T-helper 2 cell treated with Interferon-gamma antibody and Interleukin-4, amounts not matched to agents 5 μg/mL and 100 μg/mL, for 36 hours (primary cell): ENCODE measurements at regions not wholly inside any gene's neighbourhood (a gene's known extent, or its start where the extent isn't known, plus 50 kb on each side); places are given as distances from the start of the nearest gene placed in this dataset.
"Not testable (repeated sequence)": the region's sequence is repeated elsewhere in the genome, so short reads cannot be mapped to it uniquely, and the experiment has no call there.

Experiments used
- DNase-seq: peaks from one replicate; pipeline ENCODE4 v3.0.0; 2021; ENCODE audit warnings: low spot score
- H3K27ac Mint-ChIP-seq: one replicate; pipeline ENCODE4 v1.8.0; 2021; ENCODE audit warnings: mild to moderate bottlenecking, mixed read lengths
- H3K27me3 Mint-ChIP-seq: one replicate; pipeline ENCODE4 v1.8.0; 2021; ENCODE audit warnings: low read depth, mixed read lengths
- H3K36me3 Mint-ChIP-seq: one replicate; pipeline ENCODE4 v1.8.0; 2021; ENCODE audit warnings: low read depth, mixed read lengths
- H3K4me1 Mint-ChIP-seq: one replicate; pipeline ENCODE4 v1.8.0; 2021; ENCODE audit warnings: low read depth, mixed read lengths
- H3K4me3 Mint-ChIP-seq: one replicate; pipeline ENCODE4 v1.8.0; 2022; ENCODE audit warnings: mild to moderate bottlenecking, moderate library complexity, mixed read lengths
- H3K9me3 Mint-ChIP-seq: one replicate; pipeline ENCODE4 v1.8.0; 2021; ENCODE audit warnings: mixed read lengths

- H3K27ac Mint-ChIP-seq, result no peak overlapping the region
- H3K36me3 Mint-ChIP-seq, result no peaks in the 10 kb centered on the region
- no peaks in the 10 kb centered on the region for H3K9me3 Mint-ChIP-seq
- H3K4me1 Mint-ChIP-seq, result no peaks in the 10 kb centered on the region
- no peaks in the 10 kb centered on the region for H3K27me3 Mint-ChIP-seq
- H3K4me3 Mint-ChIP-seq, result no peak overlapping the region
- DNase-seq, result no peak
Measured at GRCh38 chr3:154660811-154661210, 230.8 kb upstream of the GPR149 start.

DNA sequence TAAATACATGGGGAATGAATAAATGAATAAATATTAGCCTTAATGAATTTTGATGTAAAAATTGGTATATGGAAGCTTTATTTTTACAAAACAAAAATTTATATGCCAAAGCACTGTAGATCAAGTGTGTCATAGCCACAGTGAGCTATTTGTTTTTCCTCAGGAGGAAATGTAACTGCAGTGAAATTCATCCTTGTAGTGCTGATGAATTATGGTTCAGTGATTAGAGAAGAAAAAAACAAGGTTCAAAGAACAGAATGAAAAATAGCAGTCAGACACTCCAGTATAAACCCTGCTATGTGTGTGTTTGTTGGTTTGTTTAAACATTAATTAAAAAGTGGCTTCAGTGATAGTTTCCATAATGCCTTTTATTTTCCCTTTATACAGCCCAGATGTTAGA is 228.0 kb upstream of the GPR149 start:
- Mint-ChIP-seq H3K4me3 (no peak overlapping the region), H3K27me3 (no peaks in the 10 kb centered on the region), H3K36me3 (no peaks in the 10 kb centered on the region), H3K27ac (no peak overlapping the region), H3K9me3 (no peaks in the 10 kb centered on the region), H3K4me1 (no peaks in the 10 kb centered on the region)
- DNase-seq, result no peak

GRCh38 chr3:154657218-154657617 is 227.2 kb upstream of the GPR149 start:
- no peaks in the 10 kb centered on the region for H3K27me3 Mint-ChIP-seq
- no peak for DNase-seq
- no peak overlapping the region for H3K4me3 Mint-ChIP-seq
- H3K27ac Mint-ChIP-seq, result no peak overlapping the region
- no peaks in the 10 kb centered on the region for H3K4me1 Mint-ChIP-seq
- H3K9me3 Mint-ChIP-seq, result no peaks in the 10 kb centered on the region
- H3K36me3 Mint-ChIP-seq, result no peaks in the 10 kb centered on the region

DNA sequence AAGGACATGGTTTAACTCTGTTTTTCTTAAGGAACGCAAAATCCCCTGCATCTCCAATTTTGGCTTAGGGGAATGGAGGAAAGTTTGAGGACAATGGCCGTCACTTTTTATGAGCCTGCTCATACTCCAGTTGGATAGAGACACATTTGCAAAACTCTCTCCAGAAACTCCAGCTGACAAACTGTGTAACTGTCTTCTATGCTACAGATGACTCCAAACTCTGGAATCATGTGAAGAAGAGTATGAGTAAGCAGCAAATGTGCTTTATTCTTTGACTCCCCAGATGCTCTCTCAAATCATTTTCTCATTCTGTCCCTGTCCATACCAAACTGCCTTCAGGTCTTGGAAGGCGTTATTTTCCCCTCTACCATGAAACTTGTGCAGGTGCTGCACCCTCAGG is 226.5 kb upstream of the GPR149 start:
- H3K36me3 Mint-ChIP-seq, result no peaks in the 10 kb centered on the region
- H3K9me3 Mint-ChIP-seq, result no peaks in the 10 kb centered on the region
- no peak overlapping the region for H3K4me3 Mint-ChIP-seq
- no peaks in the 10 kb centered on the region for H3K27me3 Mint-ChIP-seq
- DNase-seq, result no peak
- H3K4me1 Mint-ChIP-seq, result no peaks in the 10 kb centered on the region
- H3K27ac Mint-ChIP-seq, result no peak overlapping the region

DNA sequence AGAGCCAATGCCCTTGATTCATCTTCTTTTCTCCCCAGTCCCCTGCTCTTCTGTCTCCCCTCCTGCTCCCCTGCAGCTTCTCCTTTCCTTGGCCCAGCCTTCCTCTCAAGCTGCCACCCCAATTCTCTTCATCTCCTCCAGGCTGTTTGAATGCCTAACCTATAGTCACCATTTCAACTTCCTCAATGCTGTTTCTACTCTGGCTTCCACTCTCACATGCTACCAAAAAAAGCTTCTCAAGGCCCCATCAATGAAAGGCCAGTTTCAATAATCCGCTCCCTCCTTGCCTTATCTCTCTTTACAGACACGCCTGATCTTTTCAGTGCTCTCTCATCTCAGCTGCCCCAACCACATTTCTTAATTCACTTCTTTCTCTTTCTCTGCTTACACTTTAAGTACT is 212.2 kb upstream of the GPR149 start:
- Mint-ChIP-seq H3K36me3 (no peaks in the 10 kb centered on the region), H3K4me3 (no peak overlapping the region), H3K27me3 (no peaks in the 10 kb centered on the region), H3K27ac (peak overlapping the region; percentile 2), H3K9me3 (no peaks in the 10 kb centered on the region), H3K4me1 (no peaks in the 10 kb centered on the region)
- DNase-seq, result no peak

DNA sequence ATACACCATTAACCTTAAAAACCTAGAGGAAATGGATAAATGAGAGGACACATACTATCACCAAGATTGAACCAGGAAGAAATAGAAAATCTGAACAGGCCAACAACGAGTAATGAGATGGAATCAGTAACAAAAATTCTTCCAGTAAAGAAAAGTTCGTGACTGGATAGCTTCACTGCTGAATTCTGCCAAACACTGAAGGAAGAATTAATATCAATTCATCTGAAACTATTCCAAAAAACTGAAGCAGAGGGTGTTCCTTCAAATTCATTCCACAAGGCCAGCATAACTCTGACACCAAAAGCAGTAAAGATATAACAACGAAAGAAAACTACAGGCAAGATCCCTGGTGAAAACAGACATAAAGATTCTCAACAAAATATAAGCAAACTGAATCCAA is 195.8 kb upstream of the GPR149 start:
- H3K27me3 Mint-ChIP-seq, result no peaks in the 10 kb centered on the region
- H3K9me3 Mint-ChIP-seq, result peaks cover 10% of the 10 kb centered on the region
- H3K4me1 Mint-ChIP-seq, result no peaks in the 10 kb centered on the region
- H3K36me3 Mint-ChIP-seq, result no peaks in the 10 kb centered on the region
- no peak overlapping the region for H3K4me3 Mint-ChIP-seq
- DNase-seq, result no peak
- H3K27ac Mint-ChIP-seq, result no peak overlapping the region

DNA sequence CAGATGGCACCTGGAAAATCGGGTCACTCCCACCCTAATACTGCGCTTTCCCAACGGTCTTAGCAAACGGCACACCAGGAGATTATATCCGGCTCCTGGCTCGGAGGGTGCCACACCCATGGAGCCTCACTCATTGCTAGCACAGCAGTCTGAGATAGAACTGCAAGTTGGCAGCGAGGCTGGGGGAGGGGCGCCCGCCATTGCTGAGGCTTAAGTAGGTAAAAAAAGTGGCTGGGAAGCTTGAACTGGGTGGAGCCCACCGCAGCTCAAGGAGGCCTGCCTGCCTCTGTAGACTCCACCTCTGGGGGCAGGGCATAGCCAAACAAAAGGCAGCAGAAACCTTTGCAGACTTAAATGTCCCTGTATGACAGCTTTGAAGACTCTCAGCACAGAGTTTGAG is 189.6 kb upstream of the GPR149 start:
- peaks cover 13% of the 10 kb centered on the region for H3K9me3 Mint-ChIP-seq
- not testable (repeated sequence) for H3K27ac Mint-ChIP-seq, H3K36me3 Mint-ChIP-seq, H3K27me3 Mint-ChIP-seq, H3K4me3 Mint-ChIP-seq, DNase-seq, H3K4me1 Mint-ChIP-seq

GRCh38 chr3:154616298-154616697 is 186.3 kb upstream of the GPR149 start:
- no peaks in the 10 kb centered on the region for H3K27me3 Mint-ChIP-seq
- H3K36me3 Mint-ChIP-seq, result no peaks in the 10 kb centered on the region
- DNase-seq, result no peak
- H3K9me3 Mint-ChIP-seq, result peaks cover 10% of the 10 kb centered on the region
- H3K4me3 Mint-ChIP-seq, result no peak overlapping the region
- no peaks in the 10 kb centered on the region for H3K4me1 Mint-ChIP-seq
- no peak overlapping the region for H3K27ac Mint-ChIP-seq

GRCh38 chr3:154615471-154615870 is 185.5 kb upstream of the GPR149 start:
- H3K9me3 Mint-ChIP-seq, result peaks cover 10% of the 10 kb centered on the region
- H3K36me3 Mint-ChIP-seq, result no peaks in the 10 kb centered on the region
- no peak overlapping the region for H3K27ac Mint-ChIP-seq
- no peaks in the 10 kb centered on the region for H3K4me1 Mint-ChIP-seq
- no peaks in the 10 kb centered on the region for H3K27me3 Mint-ChIP-seq
- no peak overlapping the region for H3K4me3 Mint-ChIP-seq
- DNase-seq, result no peak

DNA sequence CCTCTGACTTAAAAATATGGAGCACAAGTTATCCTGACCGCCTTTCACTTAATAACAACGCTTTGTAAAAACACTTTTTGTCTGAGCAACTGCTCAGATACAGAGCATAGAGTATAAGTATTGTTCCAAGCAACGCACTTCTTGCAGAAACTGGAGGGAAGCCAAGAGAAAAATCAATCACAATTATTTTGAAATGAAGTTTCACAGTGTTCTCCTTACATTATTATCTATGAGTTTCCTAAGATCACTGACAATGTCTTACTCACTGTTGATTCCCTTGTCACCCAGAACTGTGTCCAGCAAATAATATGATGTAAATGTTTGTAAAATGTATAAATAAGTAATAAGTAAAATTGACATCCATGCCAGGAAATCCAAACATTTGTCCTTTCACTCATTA is 184.6 kb upstream of the GPR149 start:
- no peak for DNase-seq
- Mint-ChIP-seq H3K27ac (no peak overlapping the region), H3K9me3 (peaks cover 10% of the 10 kb centered on the region)

GRCh38 chr3:154614078-154614477 is 184.1 kb upstream of the GPR149 start:
- H3K4me3 Mint-ChIP-seq, result no peak overlapping the region
- no peaks in the 10 kb centered on the region for H3K27me3 Mint-ChIP-seq
- H3K27ac Mint-ChIP-seq, result no peak overlapping the region
- DNase-seq, result no peak
- no peaks in the 10 kb centered on the region for H3K4me1 Mint-ChIP-seq
- H3K36me3 Mint-ChIP-seq, result no peaks in the 10 kb centered on the region
- peaks cover 10% of the 10 kb centered on the region for H3K9me3 Mint-ChIP-seq

More for the DNA sequence above, 184.6 kb upstream of the GPR149 start:
- Mint-ChIP-seq H3K4me1 (no peaks in the 10 kb centered on the region), H3K36me3 (no peaks in the 10 kb centered on the region), H3K4me3 (no peak overlapping the region), H3K27me3 (no peaks in the 10 kb centered on the region)

DNA sequence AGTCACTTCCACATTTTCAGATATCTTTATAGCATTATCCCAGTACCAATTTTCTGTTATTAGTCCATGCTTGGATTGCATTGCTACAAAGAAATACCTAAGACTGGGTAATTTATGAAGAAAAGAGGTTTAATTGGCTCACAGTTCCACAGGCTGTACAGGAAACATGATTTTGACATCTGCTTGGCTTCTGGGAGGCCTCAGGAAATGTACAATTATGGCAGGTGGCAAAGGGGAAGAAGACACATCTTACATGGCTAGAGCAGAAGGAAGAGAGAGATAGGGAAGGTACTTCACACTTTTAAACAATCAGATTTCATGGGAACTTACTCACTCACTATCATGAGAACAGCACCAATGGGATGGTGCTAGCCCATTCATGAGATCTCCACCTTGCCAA is 172.3 kb upstream of the GPR149 start:
- Mint-ChIP-seq H3K4me3 (no peak overlapping the region), H3K27me3 (no peaks in the 10 kb centered on the region), H3K9me3 (no peaks in the 10 kb centered on the region), H3K4me1 (no peaks in the 10 kb centered on the region), H3K27ac (no peak overlapping the region), H3K36me3 (no peaks in the 10 kb centered on the region)
- DNase-seq, result no peak

DNA sequence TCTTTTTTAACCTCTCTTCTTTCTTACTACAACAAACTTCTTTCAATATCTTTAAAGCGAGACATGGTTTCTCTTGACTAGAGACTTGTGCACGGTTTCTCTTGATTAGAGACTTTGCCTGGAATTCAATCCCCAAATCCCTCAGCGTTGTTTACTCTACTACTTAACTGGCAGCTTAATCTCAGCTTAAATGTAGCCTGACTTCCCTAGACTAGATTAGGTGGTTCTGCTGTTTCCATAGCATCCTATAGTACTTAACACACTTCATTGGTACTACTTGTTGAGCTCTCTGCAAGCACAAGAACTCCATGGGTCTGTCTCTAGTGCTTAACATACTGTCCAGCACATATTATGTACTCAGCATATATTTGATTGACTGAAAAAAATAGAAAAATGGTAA is 168.2 kb upstream of the GPR149 start:
- Mint-ChIP-seq H3K27ac (no peak overlapping the region), H3K27me3 (no peaks in the 10 kb centered on the region), H3K9me3 (no peaks in the 10 kb centered on the region), H3K4me1 (no peaks in the 10 kb centered on the region), H3K36me3 (no peaks in the 10 kb centered on the region), H3K4me3 (no peak overlapping the region)
- no peak for DNase-seq

DNA sequence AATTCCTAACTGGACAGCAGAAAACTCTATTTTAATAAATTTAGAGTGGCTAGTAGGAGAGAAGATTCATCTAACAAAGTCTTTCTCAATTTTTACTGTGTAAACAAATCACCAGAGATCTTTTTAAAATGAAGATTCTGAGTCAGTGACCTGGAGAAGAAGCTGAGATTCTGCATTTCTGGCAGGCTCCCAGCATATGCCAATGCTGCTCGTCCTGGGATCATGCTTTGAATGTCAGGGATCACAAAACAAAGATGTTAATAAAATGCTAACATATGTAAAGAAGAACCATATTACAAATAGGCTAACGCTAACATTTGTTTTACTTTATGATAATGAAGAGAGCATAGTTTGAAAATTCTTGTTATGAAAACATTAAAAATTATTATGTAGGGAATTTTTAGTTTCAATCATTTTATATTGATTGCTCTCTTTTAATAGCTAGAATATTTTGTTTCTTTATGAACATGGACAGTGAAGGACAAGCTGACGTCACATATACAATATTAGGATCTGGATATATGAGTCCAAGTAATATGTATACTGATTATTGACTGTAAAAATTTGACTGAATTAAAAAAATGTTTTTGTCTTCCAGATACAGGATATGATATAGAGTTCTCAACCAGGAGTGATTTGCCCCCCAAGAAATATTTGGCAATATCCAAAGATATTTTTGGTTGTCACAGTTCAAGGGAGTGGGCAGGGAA is 160.8 kb upstream of the GPR149 start:
- Mint-ChIP-seq H3K4me3 (no peak overlapping the region), H3K27me3 (no peaks in the 10 kb centered on the region), H3K9me3 (no peaks in the 10 kb centered on the region), H3K36me3 (no peaks in the 10 kb centered on the region), H3K27ac (no peak overlapping the region), H3K4me1 (no peaks in the 10 kb centered on the region)
- no peak for DNase-seq

GRCh38 chr3:154588831-154589230 is 158.8 kb upstream of the GPR149 start:
- no peak for DNase-seq
- Mint-ChIP-seq H3K4me1 (no peaks in the 10 kb centered on the region), H3K27me3 (no peaks in the 10 kb centered on the region), H3K9me3 (no peaks in the 10 kb centered on the region), H3K36me3 (no peaks in the 10 kb centered on the region), H3K27ac (no peak overlapping the region), H3K4me3 (no peak overlapping the region)
